ENCODE measurements at regions not wholly inside any gene's neighbourhood (a gene's known extent, or its start where the extent isn't known, plus 50 kb on each side); places are given as distances from the start of the nearest gene placed in this dataset.
"Not testable (repeated sequence)": the region's sequence is repeated elsewhere in the genome, so short reads cannot be mapped to it uniquely, and the experiment has no call there.

DNA sequence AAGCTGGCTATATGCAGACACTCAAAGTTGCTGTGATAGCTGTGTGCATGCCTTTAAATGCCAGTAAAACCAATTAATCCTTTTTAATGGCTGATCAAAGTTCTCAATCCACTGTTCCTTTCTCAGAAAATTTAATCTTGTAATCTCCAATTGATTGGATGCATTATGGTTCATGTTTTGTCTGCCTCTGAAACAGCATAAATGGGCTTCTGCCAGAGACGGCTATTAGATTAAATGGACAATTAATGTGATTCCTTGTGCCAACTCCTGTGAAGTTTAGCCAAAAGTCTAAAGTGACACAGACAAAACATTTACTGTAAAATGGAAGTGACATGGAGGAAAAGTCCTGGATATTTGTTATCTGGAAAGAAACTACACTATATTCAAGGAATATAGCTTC is 952.5 kb upstream of the FAT3 start (continued):
- TF ChIP-seq, protein P1, sequence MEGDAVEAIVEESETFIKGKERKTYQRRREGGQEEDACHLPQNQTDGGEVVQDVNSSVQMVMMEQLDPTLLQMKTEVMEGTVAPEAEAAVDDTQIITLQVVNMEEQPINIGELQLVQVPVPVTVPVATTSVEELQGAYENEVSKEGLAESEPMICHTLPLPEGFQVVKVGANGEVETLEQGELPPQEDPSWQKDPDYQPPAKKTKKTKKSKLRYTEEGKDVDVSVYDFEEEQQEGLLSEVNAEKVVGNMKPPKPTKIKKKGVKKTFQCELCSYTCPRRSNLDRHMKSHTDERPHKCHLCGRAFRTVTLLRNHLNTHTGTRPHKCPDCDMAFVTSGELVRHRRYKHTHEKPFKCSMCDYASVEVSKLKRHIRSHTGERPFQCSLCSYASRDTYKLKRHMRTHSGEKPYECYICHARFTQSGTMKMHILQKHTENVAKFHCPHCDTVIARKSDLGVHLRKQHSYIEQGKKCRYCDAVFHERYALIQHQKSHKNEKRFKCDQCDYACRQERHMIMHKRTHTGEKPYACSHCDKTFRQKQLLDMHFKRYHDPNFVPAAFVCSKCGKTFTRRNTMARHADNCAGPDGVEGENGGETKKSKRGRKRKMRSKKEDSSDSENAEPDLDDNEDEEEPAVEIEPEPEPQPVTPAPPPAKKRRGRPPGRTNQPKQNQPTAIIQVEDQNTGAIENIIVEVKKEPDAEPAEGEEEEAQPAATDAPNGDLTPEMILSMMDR (IDR thresholded peaks at IDR 0.05), result no peak
- TF ChIP-seq CREB1 (CRISPR knock-in tag; IDR thresholded peaks at IDR 0.05) (no peak), NFATC4 (CRISPR knock-in tag; IDR thresholded peaks at IDR 0.05) (no peak), CREM (CRISPR knock-in tag; IDR thresholded peaks at IDR 0.05) (no peak), SMAD3 (CRISPR knock-in tag; IDR thresholded peaks at IDR 0.05; ENCODE audit: borderline replicate concordance) (no peak)

DNA sequence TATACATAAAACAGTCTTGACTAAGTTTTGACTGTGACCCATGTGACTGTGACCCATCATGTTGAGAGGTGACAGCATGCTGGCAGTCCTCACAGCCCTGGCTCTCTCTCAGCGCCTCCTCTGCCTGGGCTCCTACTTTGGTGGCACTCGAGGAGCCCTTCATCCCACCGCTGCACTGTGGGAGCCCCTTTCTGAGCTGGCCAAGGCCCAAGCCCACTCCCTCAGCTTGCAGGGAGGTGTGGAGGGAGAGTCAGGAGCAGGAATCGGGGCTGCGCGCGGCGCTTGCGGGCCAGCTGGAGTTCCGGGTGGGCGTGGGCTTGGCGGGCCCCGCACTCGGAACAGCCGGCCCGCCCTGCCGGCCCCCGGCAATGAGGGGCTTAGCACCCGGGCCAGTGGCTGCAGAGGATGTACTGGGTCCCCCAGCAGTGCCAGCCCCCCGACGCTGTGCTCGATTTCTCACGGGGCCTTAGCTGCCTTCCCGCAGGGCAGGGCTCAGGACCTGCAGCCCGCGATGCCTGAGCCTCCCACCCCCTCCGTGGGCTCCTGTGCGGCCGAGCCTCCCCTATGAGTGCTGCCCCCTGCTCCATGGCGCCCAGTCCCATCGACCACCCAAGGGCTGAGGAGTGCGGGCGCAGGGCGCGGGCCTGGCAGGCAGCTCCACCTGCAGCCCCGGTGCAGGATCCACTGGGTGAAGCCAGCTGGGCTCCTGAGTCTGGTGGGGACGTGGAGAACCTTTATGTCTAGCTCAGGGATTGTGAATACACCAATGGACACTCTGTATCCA is 955.9 kb upstream of the FAT3 start:
- H3K36me3 Mint-ChIP-seq; H3K27ac Mint-ChIP-seq; ATAC-seq; H3K4me1 Mint-ChIP-seq; H3K4me3 Mint-ChIP-seq; H3K27me3 Mint-ChIP-seq (ENCODE audit: low read depth); POLR2A ChIA-PET; H3K9me3 Mint-ChIP-seq; CTCF ChIA-PET; DNase-seq (ENCODE audit: low spot score): not testable (repeated sequence)

DNA sequence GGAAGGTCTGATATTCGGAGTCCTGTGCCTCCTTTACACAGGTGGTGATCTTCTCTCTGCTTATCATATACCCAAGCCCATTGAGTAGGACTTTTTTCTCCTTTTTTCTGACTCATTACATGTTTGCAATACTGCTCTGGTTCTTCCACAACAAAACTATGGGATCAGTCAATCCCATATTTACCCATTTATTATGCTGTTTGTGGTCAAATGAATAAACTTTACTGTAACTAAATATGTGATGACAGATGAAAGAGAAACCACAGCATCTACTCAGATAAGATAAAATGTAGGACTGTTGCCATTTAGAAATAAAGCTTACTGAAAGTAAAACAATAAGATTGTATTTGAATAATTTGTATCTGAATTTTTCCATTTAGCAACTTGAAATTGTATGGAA is 958.7 kb upstream of the FAT3 start:
- ChIA-PET POLR2A (no interaction called here), CTCF (no interaction called here)
- ATAC-seq (no peak), DNase-seq (ENCODE audit: low spot score) (no peak)
- H3K36me3 Mint-ChIP-seq, result no peaks in the 10 kb centered on the region
- H3K4me1 Mint-ChIP-seq, result 0 out of 2 replicates have a peak, but pooled peaks cover 2% of the 10 kb centered on the region
- H3K27ac Mint-ChIP-seq, result no peak overlapping the region
- no peak overlapping the region for H3K4me3 Mint-ChIP-seq
- peaks cover 3% of the 10 kb centered on the region for H3K9me3 Mint-ChIP-seq
- no peaks in the 10 kb centered on the region for H3K27me3 Mint-ChIP-seq (ENCODE audit: low read depth)
- TF ChIP-seq, protein P2, sequence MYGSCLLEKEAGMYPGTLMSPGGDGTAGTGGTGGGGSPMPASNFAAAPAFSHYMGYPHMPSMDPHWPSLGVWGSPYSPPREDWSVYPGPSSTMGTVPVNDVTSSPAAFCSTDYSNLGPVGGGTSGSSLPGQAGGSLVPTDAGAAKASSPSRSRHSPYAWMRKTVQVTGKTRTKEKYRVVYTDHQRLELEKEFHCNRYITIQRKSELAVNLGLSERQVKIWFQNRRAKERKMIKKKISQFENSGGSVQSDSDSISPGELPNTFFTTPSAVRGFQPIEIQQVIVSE (CRISPR knock-in tag; IDR thresholded peaks at IDR 0.05; ENCODE audit: borderline replicate concordance), result no peak
- TF ChIP-seq EMX1 (CRISPR knock-in tag; IDR thresholded peaks at IDR 0.05), result no peak
- no peak for TF ChIP-seq MYBL2 (CRISPR knock-in tag; IDR thresholded peaks at IDR 0.05)
- no peak for TF ChIP-seq ZNF671 (CRISPR knock-in tag; IDR thresholded peaks at IDR 0.05)
- TF ChIP-seq, protein P3, sequence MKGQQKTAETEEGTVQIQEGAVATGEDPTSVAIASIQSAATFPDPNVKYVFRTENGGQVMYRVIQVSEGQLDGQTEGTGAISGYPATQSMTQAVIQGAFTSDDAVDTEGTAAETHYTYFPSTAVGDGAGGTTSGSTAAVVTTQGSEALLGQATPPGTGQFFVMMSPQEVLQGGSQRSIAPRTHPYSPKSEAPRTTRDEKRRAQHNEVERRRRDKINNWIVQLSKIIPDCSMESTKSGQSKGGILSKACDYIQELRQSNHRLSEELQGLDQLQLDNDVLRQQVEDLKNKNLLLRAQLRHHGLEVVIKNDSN (CRISPR knock-in tag; IDR thresholded peaks at IDR 0.05), result no peak
- TF ChIP-seq, protein P1 (IDR thresholded peaks at IDR 0.05), result no peak
- TF ChIP-seq, protein P4, sequence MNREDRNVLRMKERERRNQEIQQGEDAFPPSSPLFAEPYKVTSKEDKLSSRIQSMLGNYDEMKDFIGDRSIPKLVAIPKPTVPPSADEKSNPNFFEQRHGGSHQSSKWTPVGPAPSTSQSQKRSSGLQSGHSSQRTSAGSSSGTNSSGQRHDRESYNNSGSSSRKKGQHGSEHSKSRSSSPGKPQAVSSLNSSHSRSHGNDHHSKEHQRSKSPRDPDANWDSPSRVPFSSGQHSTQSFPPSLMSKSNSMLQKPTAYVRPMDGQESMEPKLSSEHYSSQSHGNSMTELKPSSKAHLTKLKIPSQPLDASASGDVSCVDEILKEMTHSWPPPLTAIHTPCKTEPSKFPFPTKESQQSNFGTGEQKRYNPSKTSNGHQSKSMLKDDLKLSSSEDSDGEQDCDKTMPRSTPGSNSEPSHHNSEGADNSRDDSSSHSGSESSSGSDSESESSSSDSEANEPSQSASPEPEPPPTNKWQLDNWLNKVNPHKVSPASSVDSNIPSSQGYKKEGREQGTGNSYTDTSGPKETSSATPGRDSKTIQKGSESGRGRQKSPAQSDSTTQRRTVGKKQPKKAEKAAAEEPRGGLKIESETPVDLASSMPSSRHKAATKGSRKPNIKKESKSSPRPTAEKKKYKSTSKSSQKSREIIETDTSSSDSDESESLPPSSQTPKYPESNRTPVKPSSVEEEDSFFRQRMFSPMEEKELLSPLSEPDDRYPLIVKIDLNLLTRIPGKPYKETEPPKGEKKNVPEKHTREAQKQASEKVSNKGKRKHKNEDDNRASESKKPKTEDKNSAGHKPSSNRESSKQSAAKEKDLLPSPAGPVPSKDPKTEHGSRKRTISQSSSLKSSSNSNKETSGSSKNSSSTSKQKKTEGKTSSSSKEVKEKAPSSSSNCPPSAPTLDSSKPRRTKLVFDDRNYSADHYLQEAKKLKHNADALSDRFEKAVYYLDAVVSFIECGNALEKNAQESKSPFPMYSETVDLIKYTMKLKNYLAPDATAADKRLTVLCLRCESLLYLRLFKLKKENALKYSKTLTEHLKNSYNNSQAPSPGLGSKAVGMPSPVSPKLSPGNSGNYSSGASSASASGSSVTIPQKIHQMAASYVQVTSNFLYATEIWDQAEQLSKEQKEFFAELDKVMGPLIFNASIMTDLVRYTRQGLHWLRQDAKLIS (CRISPR knock-in tag; IDR thresholded peaks at IDR 0.05; ENCODE audit: borderline replicate concordance), result no peak
- TF ChIP-seq, protein P5, sequence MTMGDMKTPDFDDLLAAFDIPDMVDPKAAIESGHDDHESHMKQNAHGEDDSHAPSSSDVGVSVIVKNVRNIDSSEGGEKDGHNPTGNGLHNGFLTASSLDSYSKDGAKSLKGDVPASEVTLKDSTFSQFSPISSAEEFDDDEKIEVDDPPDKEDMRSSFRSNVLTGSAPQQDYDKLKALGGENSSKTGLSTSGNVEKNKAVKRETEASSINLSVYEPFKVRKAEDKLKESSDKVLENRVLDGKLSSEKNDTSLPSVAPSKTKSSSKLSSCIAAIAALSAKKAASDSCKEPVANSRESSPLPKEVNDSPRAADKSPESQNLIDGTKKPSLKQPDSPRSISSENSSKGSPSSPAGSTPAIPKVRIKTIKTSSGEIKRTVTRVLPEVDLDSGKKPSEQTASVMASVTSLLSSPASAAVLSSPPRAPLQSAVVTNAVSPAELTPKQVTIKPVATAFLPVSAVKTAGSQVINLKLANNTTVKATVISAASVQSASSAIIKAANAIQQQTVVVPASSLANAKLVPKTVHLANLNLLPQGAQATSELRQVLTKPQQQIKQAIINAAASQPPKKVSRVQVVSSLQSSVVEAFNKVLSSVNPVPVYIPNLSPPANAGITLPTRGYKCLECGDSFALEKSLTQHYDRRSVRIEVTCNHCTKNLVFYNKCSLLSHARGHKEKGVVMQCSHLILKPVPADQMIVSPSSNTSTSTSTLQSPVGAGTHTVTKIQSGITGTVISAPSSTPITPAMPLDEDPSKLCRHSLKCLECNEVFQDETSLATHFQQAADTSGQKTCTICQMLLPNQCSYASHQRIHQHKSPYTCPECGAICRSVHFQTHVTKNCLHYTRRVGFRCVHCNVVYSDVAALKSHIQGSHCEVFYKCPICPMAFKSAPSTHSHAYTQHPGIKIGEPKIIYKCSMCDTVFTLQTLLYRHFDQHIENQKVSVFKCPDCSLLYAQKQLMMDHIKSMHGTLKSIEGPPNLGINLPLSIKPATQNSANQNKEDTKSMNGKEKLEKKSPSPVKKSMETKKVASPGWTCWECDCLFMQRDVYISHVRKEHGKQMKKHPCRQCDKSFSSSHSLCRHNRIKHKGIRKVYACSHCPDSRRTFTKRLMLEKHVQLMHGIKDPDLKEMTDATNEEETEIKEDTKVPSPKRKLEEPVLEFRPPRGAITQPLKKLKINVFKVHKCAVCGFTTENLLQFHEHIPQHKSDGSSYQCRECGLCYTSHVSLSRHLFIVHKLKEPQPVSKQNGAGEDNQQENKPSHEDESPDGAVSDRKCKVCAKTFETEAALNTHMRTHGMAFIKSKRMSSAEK (CRISPR knock-in tag; IDR thresholded peaks at IDR 0.05; ENCODE audit: borderline replicate concordance), result no peak
- TF ChIP-seq, protein P6, sequence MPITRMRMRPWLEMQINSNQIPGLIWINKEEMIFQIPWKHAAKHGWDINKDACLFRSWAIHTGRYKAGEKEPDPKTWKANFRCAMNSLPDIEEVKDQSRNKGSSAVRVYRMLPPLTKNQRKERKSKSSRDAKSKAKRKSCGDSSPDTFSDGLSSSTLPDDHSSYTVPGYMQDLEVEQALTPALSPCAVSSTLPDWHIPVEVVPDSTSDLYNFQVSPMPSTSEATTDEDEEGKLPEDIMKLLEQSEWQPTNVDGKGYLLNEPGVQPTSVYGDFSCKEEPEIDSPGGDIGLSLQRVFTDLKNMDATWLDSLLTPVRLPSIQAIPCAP (CRISPR knock-in tag; IDR thresholded peaks at IDR 0.05), result no peak
- TF ChIP-seq, protein P7, sequence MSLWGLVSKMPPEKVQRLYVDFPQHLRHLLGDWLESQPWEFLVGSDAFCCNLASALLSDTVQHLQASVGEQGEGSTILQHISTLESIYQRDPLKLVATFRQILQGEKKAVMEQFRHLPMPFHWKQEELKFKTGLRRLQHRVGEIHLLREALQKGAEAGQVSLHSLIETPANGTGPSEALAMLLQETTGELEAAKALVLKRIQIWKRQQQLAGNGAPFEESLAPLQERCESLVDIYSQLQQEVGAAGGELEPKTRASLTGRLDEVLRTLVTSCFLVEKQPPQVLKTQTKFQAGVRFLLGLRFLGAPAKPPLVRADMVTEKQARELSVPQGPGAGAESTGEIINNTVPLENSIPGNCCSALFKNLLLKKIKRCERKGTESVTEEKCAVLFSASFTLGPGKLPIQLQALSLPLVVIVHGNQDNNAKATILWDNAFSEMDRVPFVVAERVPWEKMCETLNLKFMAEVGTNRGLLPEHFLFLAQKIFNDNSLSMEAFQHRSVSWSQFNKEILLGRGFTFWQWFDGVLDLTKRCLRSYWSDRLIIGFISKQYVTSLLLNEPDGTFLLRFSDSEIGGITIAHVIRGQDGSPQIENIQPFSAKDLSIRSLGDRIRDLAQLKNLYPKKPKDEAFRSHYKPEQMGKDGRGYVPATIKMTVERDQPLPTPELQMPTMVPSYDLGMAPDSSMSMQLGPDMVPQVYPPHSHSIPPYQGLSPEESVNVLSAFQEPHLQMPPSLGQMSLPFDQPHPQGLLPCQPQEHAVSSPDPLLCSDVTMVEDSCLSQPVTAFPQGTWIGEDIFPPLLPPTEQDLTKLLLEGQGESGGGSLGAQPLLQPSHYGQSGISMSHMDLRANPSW (CRISPR knock-in tag; conservative IDR thresholded peaks at IDR 0.05; ENCODE audit: low read depth), result no peak
